ENCODE measurements at regions not wholly inside any gene's neighbourhood (a gene's known extent, or its start where the extent isn't known, plus 50 kb on each side); places are given as distances from the start of the nearest gene placed in this dataset.

DNA sequence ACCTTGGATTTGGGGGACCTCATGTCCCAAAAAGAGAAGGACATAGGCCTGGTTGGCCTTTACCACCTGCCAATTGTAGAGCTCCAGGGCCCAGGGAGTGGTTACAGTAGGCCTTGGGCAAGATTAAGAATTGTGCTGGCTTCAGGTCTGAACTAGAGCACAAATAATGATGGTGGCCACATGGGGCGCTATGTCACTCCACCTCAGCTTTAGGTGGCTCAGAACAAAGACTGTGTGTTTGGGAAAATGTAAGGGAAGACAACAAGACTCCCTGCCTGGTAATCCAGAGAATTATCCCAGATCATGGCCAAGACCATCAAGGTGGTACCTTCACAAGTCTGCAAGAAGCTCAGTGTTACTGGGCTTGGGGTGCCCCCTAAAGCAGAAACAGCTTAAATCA, 224.9 kb upstream of the OPRM1 start:
- H3K4me3 ChIP-seq (ENCODE audit: low read length): no peak overlapping the region
- no peaks in the 10 kb centered on the region for H3K9me2 ChIP-seq (ENCODE audit: insufficient read depth, low read length)
- no peak overlapping the region for H3K27ac ChIP-seq (ENCODE audit: low read length)
- TF ChIP-seq RAD21 (conservative IDR thresholded peaks at IDR 0.05) (no peak), POLR2AphosphoS5 (IDR thresholded peaks at IDR 0.05) (no peak), EP300 (conservative IDR thresholded peaks at IDR 0.05; ENCODE audit: poor library complexity, severe bottlenecking) (no peak), EZH2 (IDR thresholded peaks at IDR 0.05; ENCODE audit: borderline replicate concordance, insufficient read depth, low read length, poor library complexity, severe bottlenecking) (no peak), TAF1 (IDR thresholded peaks at IDR 0.05; ENCODE audit: low read depth) (no peak), MXI1 (conservative IDR thresholded peaks at IDR 0.05; ENCODE audit: poor library complexity, severe bottlenecking) (no peak)
- TF ChIP-seq, protein P1, sequence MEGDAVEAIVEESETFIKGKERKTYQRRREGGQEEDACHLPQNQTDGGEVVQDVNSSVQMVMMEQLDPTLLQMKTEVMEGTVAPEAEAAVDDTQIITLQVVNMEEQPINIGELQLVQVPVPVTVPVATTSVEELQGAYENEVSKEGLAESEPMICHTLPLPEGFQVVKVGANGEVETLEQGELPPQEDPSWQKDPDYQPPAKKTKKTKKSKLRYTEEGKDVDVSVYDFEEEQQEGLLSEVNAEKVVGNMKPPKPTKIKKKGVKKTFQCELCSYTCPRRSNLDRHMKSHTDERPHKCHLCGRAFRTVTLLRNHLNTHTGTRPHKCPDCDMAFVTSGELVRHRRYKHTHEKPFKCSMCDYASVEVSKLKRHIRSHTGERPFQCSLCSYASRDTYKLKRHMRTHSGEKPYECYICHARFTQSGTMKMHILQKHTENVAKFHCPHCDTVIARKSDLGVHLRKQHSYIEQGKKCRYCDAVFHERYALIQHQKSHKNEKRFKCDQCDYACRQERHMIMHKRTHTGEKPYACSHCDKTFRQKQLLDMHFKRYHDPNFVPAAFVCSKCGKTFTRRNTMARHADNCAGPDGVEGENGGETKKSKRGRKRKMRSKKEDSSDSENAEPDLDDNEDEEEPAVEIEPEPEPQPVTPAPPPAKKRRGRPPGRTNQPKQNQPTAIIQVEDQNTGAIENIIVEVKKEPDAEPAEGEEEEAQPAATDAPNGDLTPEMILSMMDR (IDR thresholded peaks at IDR 0.05; ENCODE audit: poor library complexity, severe bottlenecking): no peak
- no peak overlapping the region for H2AFZ ChIP-seq (ENCODE audit: low read depth, low read length)
- H3K79me2 ChIP-seq (replicated peaks; ENCODE audit: insufficient read depth, low read length): no peaks in the 10 kb centered on the region
- H3K9me3 ChIP-seq (ENCODE audit: low read length): no peaks in the 10 kb centered on the region
- no peak overlapping the region for H3K4me2 ChIP-seq (ENCODE audit: low read length)
- no peaks in the 10 kb centered on the region for H3K27me3 ChIP-seq (ENCODE audit: insufficient read depth, low read depth, low read length)
- H3F3A ChIP-seq (ENCODE audit: insufficient read depth, low read length, poor library complexity, severe bottlenecking): no peaks in the 10 kb centered on the region
- no peaks in the 10 kb centered on the region for H3K36me3 ChIP-seq (ENCODE audit: insufficient read depth, low read length)
- H3K9ac ChIP-seq (ENCODE audit: low read length): no peak overlapping the region
- no peaks in the 10 kb centered on the region for H4K20me1 ChIP-seq (ENCODE audit: insufficient read depth)

DNA sequence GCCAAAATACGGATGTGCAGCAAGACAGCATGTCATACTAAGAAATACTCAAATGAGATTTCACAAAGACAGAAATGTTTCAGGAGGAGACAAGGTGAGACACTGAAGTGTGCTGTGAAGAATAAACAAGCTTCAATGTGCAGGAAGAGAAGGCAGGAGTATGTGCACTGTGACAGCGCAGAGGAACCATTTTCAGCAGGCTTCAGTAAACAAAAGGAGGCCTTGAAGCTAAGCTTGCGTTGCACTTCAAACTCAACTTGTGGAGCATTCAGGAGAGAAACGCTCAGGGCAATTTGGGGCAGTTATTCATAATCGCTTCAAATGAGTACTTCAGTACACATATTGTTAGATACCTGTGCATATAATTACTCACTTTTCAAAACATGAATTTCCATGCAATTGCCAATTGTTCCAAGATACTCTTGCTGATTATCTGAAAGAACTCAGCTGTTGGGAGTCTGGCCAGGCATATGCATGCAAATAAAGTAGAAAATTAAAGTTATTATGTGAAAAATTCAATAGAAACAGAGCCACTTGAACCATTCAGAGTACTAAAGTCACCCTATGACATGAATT, 234.2 kb upstream of the OPRM1 start:
- TF ChIP-seq POLR2AphosphoS5 (IDR thresholded peaks at IDR 0.05): no peak
- TF ChIP-seq EP300 (conservative IDR thresholded peaks at IDR 0.05; ENCODE audit: poor library complexity, severe bottlenecking): peak; percentile 43
- TF ChIP-seq SMC3 (conservative IDR thresholded peaks at IDR 0.05; ENCODE audit: poor library complexity): no peak
- no peaks in the 10 kb centered on the region for H3K36me3 ChIP-seq (ENCODE audit: insufficient read depth, low read length)
- H3K4me3 ChIP-seq (ENCODE audit: low read length): no peak overlapping the region
- H4K20me1 ChIP-seq (ENCODE audit: insufficient read depth): no peaks in the 10 kb centered on the region
- H3K27me3 ChIP-seq (ENCODE audit: insufficient read depth, low read depth, low read length): no peaks in the 10 kb centered on the region
- H2AFZ ChIP-seq (ENCODE audit: low read depth, low read length): no peak overlapping the region
- H3K4me2 ChIP-seq (ENCODE audit: low read length): no peak overlapping the region
- H3K27ac ChIP-seq (ENCODE audit: low read length): no peak overlapping the region
- no peaks in the 10 kb centered on the region for H3K9me2 ChIP-seq (ENCODE audit: insufficient read depth, low read length)
- no peak overlapping the region for H3K9ac ChIP-seq (ENCODE audit: low read length)
- no peaks in the 10 kb centered on the region for H3F3A ChIP-seq (ENCODE audit: insufficient read depth, low read length, poor library complexity, severe bottlenecking)
- H3K79me2 ChIP-seq (replicated peaks; ENCODE audit: insufficient read depth, low read length): no peaks in the 10 kb centered on the region
- no peaks in the 10 kb centered on the region for H3K9me3 ChIP-seq (ENCODE audit: low read length)

DNA sequence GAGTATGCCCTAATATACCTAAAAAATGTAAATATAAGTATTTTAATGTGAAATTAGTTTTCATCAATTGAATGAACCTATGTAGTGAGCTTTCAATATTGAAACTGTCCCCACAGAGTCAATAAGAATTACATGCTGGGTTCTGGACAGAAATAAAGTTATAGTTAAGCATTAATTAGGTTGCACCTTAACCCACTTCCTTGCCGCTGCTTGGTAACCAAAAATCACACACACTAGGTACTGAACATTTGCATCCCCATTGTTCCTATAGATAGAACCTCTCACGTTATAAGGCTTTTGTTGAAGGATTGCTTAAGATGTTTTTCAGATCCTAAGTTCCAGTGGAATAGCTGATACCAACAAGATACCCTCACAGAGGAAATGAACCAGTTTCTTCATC, 237.1 kb upstream of the OPRM1 start:
- Histone ChIP-seq H3K9ac (ENCODE audit: low read length) (no peak overlapping the region), H3F3A (ENCODE audit: insufficient read depth, low read length, poor library complexity, severe bottlenecking) (no peaks in the 10 kb centered on the region), H3K27me3 (ENCODE audit: insufficient read depth, low read depth, low read length) (no peaks in the 10 kb centered on the region), H3K9me3 (ENCODE audit: low read length) (no peaks in the 10 kb centered on the region), H2AFZ (ENCODE audit: low read depth, low read length) (no peak overlapping the region), H3K79me2 (replicated peaks; ENCODE audit: insufficient read depth, low read length) (no peaks in the 10 kb centered on the region), H4K20me1 (ENCODE audit: insufficient read depth) (no peaks in the 10 kb centered on the region), H3K4me3 (ENCODE audit: low read length) (no peak overlapping the region), H3K36me3 (ENCODE audit: insufficient read depth, low read length) (no peaks in the 10 kb centered on the region), H3K27ac (ENCODE audit: low read length) (no peak overlapping the region), H3K9me2 (ENCODE audit: insufficient read depth, low read length) (no peaks in the 10 kb centered on the region), H3K4me2 (ENCODE audit: low read length) (no peak overlapping the region)
- TF ChIP-seq, protein P1 (IDR thresholded peaks at IDR 0.05; ENCODE audit: poor library complexity, severe bottlenecking): no peak
- TF ChIP-seq RAD21 (conservative IDR thresholded peaks at IDR 0.05) (no peak), EZH2 (IDR thresholded peaks at IDR 0.05; ENCODE audit: borderline replicate concordance, insufficient read depth, low read length, poor library complexity, severe bottlenecking) (no peak), SMC3 (conservative IDR thresholded peaks at IDR 0.05; ENCODE audit: poor library complexity) (no peak), EP300 (conservative IDR thresholded peaks at IDR 0.05; ENCODE audit: poor library complexity, severe bottlenecking) (no peak), POLR2AphosphoS5 (IDR thresholded peaks at IDR 0.05) (no peak), TAF1 (IDR thresholded peaks at IDR 0.05; ENCODE audit: low read depth) (no peak), MXI1 (conservative IDR thresholded peaks at IDR 0.05; ENCODE audit: poor library complexity, severe bottlenecking) (no peak)
- TF ChIP-seq, protein P2, sequence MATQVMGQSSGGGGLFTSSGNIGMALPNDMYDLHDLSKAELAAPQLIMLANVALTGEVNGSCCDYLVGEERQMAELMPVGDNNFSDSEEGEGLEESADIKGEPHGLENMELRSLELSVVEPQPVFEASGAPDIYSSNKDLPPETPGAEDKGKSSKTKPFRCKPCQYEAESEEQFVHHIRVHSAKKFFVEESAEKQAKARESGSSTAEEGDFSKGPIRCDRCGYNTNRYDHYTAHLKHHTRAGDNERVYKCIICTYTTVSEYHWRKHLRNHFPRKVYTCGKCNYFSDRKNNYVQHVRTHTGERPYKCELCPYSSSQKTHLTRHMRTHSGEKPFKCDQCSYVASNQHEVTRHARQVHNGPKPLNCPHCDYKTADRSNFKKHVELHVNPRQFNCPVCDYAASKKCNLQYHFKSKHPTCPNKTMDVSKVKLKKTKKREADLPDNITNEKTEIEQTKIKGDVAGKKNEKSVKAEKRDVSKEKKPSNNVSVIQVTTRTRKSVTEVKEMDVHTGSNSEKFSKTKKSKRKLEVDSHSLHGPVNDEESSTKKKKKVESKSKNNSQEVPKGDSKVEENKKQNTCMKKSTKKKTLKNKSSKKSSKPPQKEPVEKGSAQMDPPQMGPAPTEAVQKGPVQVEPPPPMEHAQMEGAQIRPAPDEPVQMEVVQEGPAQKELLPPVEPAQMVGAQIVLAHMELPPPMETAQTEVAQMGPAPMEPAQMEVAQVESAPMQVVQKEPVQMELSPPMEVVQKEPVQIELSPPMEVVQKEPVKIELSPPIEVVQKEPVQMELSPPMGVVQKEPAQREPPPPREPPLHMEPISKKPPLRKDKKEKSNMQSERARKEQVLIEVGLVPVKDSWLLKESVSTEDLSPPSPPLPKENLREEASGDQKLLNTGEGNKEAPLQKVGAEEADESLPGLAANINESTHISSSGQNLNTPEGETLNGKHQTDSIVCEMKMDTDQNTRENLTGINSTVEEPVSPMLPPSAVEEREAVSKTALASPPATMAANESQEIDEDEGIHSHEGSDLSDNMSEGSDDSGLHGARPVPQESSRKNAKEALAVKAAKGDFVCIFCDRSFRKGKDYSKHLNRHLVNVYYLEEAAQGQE (IDR thresholded peaks at IDR 0.05; ENCODE audit: borderline replicate concordance): no peak

Measured in neural cell (in vitro differentiated cells).